Dermis microvascular lymphatic vessel endothelial cell (primary cell): ENCODE measurements at regions not wholly inside any gene's neighbourhood (a gene's known extent, or its start where the extent isn't known, plus 50 kb on each side); places are given as distances from the start of the nearest gene placed in this dataset.

Experiments used
- DNase-seq, 2 donors: peaks; one replicate each; pipeline versions ENCODE4 v3.0.0 to v3.0.0-alpha.2; 2010; ENCODE audit warnings: low read depth in 2 of 2

DNA sequence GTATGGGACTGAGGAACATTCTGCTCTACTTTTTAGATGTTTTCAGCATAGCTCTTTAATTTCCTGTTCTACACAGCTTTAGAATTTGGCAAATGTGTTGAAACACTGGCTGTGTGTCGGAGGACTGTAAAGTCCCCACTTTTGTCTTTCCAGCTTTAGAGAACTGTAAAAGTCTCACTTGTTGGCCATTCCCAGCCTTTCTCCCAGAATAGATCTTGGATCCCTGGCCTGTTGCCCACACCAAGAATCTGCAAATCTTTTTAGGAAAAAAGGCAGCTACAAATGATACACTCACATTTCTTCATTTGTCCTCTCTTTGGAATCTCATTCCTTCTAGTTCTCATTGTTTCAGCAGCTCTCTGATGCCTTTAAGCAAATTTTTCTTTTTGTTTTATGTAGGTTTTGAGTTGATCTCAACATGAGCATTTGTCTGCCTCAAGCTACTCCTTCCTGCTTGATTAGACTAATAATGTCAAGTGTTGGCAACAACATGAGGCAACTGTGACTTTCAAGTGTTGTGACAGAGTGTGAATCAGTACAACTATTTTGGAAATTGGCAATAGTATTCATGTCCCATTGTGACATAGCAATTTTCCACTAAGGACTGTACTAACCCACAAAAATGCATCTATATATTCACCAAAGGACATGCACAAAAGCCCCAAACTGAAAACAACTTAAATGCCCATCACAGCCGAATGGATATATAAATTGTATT is 610.8 kb downstream of the EPHA4 start:
- DNase-seq, result no peak

DNA sequence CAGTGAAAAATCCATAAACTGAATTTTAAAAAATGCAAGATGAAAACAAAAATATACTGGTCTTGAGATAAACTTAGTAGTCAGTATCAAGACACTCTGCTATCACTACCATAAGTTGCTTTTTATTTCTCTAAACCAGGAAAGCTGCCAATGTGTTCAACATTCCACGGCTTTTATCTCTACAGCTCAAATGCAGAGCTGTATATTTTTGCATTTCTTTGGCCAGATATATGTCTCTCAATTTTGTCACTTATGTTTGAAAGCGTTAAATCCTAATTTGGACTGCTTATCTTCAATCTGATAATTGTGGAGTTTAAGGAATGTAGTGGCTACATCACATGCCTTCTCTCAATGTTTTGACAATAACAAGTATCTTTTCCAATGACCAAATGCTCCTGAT is 609.5 kb downstream of the EPHA4 start:
- DNase-seq, result no peak

DNA sequence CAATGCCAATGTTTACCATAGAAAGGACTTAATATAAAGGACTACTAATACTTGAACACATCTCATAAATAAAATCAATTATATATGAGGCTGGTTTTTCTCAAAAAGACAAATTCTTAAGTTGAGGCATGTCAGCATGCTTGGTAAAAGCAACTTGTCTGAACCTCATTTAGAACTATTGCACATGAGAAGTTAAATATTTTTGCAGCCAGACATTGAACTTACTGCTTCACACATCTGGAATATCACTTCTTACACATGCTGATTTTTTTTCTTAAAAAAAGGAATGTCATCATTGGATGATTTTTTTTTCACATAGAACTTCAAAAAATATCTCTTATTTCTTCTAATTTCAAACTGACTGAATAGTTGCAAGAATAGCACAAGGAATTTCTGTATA is 609.0 kb downstream of the EPHA4 start:
- no peak for DNase-seq

GRCh38 chr2:220963930-220964329 is 608.2 kb downstream of the EPHA4 start:
- DNase-seq, result no peak

DNA sequence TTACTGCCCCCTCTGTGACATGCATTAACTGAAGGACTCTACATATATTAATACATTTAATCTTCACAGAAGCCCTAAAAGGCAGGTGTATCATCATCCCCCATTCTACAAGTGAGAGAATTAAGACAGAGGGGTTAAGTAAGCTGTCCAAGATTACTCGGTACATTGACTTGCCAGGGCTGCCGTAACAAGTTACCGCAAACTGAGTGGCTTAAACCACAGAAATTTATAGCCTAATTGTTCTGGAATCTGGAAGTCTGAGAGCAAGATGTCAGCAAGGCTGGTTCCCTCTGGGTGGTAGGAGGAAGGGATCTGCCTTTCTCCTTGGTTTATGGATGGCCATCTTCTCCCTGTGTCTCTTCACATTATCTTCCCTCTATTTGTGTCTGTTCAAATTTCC is 605.5 kb downstream of the EPHA4 start:
- no peak for DNase-seq

- DNase-seq, result no peak
These were observed 602.8 kb downstream of the EPHA4 start for GRCh38 chr2:220969348-220969747.

DNA sequence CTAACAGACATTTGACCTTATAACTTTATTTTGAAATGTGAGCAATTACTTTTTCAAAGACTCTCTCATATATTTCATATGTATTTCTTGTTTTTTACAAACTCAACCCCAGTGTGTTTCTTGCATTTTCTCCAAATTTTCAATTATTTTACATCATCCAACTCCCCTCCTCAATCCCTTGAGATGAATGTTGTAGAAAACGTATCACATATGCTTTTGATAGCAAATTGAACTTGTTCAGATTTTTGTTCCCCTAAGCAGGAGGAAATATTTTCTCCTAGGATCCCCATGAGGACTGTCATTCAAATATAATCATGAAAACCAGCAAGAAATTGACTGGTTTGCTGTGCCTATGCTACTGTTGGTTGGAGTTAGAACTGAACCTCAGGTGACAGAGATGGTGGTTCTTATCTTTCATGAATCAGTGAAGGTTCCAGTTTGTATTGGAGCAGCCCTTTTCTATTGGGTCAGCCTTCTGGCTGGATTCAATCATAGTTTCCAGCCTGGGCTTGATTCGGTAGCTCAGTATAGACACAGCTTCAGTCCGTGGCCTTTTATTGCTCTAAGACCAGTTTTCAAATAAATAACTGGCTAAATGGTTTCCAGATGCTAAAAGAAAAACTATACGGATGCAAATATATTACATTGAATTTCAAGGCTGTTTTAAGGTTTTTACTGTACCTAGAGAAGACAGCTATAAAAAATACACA is 591.0 kb downstream of the EPHA4 start:
- no peak for DNase-seq

DNA sequence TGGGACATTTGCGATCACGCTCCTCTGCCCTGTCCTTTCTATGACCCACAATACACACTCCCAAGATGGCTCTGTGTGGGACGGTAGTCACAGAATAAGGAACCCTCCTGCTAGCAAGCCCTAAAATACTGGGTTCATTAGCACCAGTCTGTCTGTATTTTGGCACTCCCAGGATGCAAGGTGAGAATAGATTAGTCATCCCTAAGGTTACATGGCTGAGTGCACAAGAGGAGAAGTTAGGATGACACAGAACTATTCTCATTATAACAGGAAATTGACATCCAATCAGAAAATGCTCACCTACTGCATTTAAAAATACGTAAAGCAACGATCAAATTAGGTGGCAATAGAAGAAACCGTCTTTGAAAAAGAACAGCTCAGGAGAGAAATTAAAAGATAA is 590.2 kb downstream of the EPHA4 start:
- DNase-seq, result no peak

- DNase-seq, result no peak
These were observed 586.5 kb downstream of the EPHA4 start for GRCh38 chr2:220985561-220985960.

- DNase-seq, result no peak
These were observed 584.3 kb downstream of the EPHA4 start for GRCh38 chr2:220987839-220988238.

- DNase-seq, result no peak
These were observed 580.1 kb downstream of the EPHA4 start for GRCh38 chr2:220991972-220992371.

- DNase-seq, result no peak
These were observed 577.3 kb downstream of the EPHA4 start for GRCh38 chr2:220994846-220995245.

- DNase-seq, result no peak
These were observed 576.5 kb downstream of the EPHA4 start for GRCh38 chr2:220995581-220995980.

DNA sequence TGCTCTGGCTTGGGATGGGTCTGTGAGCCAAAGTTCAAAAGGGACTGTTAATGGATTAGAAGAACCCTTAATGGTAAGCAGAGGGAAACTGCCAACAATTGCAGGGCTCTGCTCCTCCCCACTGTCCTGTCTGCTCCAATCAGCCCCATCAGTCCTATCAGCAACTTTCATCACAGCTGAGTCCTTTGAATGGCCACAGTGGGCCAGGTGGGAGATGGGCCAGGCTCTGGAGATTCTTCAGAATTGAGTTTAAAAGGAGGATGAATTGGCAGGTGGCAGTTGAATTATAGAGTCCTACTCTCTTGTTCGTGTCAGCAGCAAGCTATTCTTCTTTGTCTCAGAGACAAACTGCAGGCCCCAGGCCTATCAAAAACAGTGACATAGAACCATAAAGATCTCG is 573.9 kb downstream of the EPHA4 start:
- no peak for DNase-seq

- no peak for DNase-seq
These were observed 572.7 kb downstream of the EPHA4 start for GRCh38 chr2:220999356-220999755.

GRCh38 chr2:221001381-221001801 is 570.7 kb downstream of the EPHA4 start:
- no peak for DNase-seq

GRCh38 chr2:221002101-221002685 is 569.9 kb downstream of the EPHA4 start:
- DNase-seq, result no peak

GRCh38 chr2:221005338-221005737 is 566.8 kb downstream of the EPHA4 start:
- no peak for DNase-seq

GRCh38 chr2:221006084-221006483 is 566.0 kb downstream of the EPHA4 start:
- DNase-seq, result no peak

- no peak for DNase-seq
These were observed 555.6 kb downstream of the EPHA4 start for GRCh38 chr2:221016551-221016950.

DNA sequence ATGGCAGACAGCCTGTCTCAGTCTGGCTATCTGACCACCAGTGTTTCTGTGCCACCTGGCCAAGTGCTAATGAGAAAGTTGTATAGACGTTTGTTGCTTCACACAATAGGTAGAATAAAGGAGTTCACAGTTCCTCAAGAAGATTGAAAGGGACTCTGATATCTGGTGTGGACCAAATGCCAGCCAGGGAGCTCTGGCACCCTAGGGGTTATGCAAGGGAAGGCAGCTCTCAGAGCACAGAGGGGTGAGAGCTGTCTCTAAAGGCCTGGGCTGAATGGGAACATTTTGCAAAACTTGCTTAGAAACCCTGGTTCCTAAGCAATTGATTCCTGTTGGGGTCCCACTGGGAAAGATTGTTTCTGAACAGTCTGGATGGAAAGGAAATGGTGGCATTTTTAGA is 553.8 kb downstream of the EPHA4 start:
- no peak for DNase-seq

DNA sequence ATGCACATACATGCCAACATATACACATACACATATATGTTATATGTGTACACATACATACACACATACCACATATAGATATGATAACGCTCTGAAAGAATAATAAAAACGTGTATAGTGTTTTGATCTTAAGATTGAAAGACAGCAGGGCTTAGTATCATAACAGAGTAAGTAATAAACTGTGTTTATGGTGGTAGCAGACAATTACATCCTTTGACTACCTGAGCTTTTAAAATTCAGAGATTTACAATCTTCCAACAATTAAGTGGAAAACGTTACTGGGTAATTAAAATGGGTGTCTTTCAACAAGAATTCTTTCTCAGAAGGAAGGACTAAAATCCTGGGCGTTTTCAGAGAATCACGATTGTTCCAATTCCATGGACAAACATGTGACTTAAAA is 552.4 kb downstream of the EPHA4 start:
- DNase-seq, result no peak

DNA sequence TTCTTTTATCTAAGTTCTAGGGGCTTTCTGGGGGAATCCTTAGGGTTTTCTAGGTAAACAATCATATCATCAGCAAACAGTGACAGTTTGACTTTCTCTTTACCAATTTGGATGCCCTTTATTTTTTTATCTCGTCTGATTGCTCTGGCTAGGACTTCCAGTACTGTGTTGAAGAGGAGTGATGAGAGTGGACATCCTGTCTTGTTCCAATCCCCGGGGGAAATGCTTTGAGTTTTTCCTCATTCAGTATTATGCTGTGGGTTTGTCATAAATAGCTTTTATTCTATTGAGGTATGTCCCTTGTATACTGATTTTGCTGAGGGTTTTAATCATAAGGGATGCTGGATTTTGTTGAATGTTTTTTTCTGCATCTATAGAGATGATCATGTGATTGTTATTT is 549.5 kb downstream of the EPHA4 start:
- DNase-seq, result no peak
